A549 (cell line): ENCODE measurements at regions not wholly inside any gene's neighbourhood (a gene's known extent, or its start where the extent isn't known, plus 50 kb on each side); places are given as distances from the start of the nearest gene placed in this dataset.

ENCODE experiments used
- ATAC-seq, 2 experiments: fragments of 200-7000 bp in 1 of 2; fragments of >200 bp in 1 of 2; cut with Nextera tagmentation in 1 of 2; cut with Tn5 transposase in 1 of 2; 3 replicates each; pipeline versions ENCODE4 v1.8.0 to v1.9.1; 2018 to 2020; ENCODE audit warnings: mild to moderate bottlenecking in 1 of 2, moderate library complexity in 1 of 2
- CTCF ChIA-PET: fragments of 300-600 bp; sonication (Branson Sonifier 250); formaldehyde crosslinking; extraction: SDS; loops from one replicate; lab custom pipeline; 2021; ENCODE audit warnings: antibody characterized with exemption, inconsistent platforms; lab: Yijun Ruan, JAX
- POLR2A ChIA-PET: fragments of 350-600 bp; formaldehyde crosslinking; extraction: SDS; loops from one replicate; lab custom pipeline; 2021; ENCODE audit warnings: antibody characterized with exemption, inconsistent platforms; lab: Yijun Ruan, JAX
- DNase-seq, 2 experiments: peaks; one replicate each; pipeline versions ENCODE4 v3.0.0 to v3.0.0-alpha.2; 2011 to 2016; ENCODE audit warnings: low read depth in 1 of 2, low spot score in 1 of 2
- FAIRE-seq: peaks from 2 replicates; lab custom pipeline; 2011; peaks lifted over from hg19 to GRCh38; lab: Jason Lieb, UNC
- H3K27ac ChIP-seq, 2 experiments: fragments of >200 bp; sonication (Bioruptor Twin); formaldehyde crosslinking; 3 replicates each; pipeline ENCODE4 v1.5.1; 2016 to 2017
- H3K4me1 ChIP-seq: fragments of >200 bp; sonication (Bioruptor Twin); formaldehyde crosslinking; 3 replicates; pipeline ENCODE4 v1.6.1; 2016
- H3K4me2 ChIP-seq: fragments of >200 bp; sonication (Bioruptor Twin); formaldehyde crosslinking; 3 replicates; pipeline ENCODE4 v1.6.1; 2016
- H3K4me3 ChIP-seq: fragments of >200 bp; sonication (Bioruptor Twin); formaldehyde crosslinking; 3 replicates; pipeline ENCODE4 v1.5.1; 2016
- H3K9me3 ChIP-seq: fragments of >200 bp; sonication (Bioruptor Twin); formaldehyde crosslinking; 3 replicates; pipeline ENCODE4 v1.6.1; 2016
- ATOH8 ChIP-seq: fragments of 250-450 bp; sonication (Bioruptor Pico); IDR thresholded peaks from 2 replicates; pipeline ENCODE4 v1.5.0; 2020; ENCODE audit warnings: low read depth, mild to moderate bottlenecking, moderate library complexity
- BHLHE40 ChIP-seq: IDR thresholded peaks from 2 replicates; pipeline ENCODE4 v1.6.1; 2012; ENCODE audit warnings: low read depth, low read length, inconsistent platforms
- CBX8 ChIP-seq: fragments of 200-600 bp; sonication (generic); IDR thresholded peaks from 2 replicates; pipeline ENCODE4 v1.6.1; 2016
- CEBPB ChIP-seq, 2 experiments: fragments of >200 bp in 1 of 2; sonication (Bioruptor Twin) in 1 of 2; formaldehyde crosslinking in 1 of 2; IDR thresholded peaks; 2 replicates each; pipeline ENCODE4 v1.6.1; 2012 to 2016
- E2F6 ChIP-seq: IDR thresholded peaks from 2 replicates; pipeline ENCODE4 v1.6.1; 2012; ENCODE audit warnings: low read depth, borderline replicate concordance
- EHF ChIP-seq: fragments of 250-450 bp; sonication (Bioruptor Pico); IDR thresholded peaks from 2 replicates; pipeline ENCODE4 v1.5.0; 2020; ENCODE audit warnings: mild to moderate bottlenecking
- ESRRA ChIP-seq: fragments of 150-350 bp; IDR thresholded peaks from 2 replicates; pipeline ENCODE4 v1.6.1; 2014; ENCODE audit warnings: mild to moderate bottlenecking, low read length, borderline replicate concordance
- FOSB ChIP-seq: fragments of 250-450 bp; sonication (Bioruptor Pico); IDR thresholded peaks from 2 replicates; pipeline ENCODE4 v1.5.0; 2020; ENCODE audit warnings: mild to moderate bottlenecking, moderate library complexity
- FOSL2 ChIP-seq, 2 experiments: fragments of 450-650 bp in 1 of 2; fragments of >200 bp in 1 of 2; sonication (Bioruptor Twin) in 1 of 2; formaldehyde crosslinking; IDR thresholded peaks; 2 replicates each; pipeline versions ENCODE4 v1.5.0 to v1.6.1; 2016 to 2020; ENCODE audit warnings: mild to moderate bottlenecking in 1 of 2, moderate library complexity in 1 of 2
- HDAC2 ChIP-seq: fragments of 200-600 bp; sonication (generic); IDR thresholded peaks from 2 replicates; pipeline ENCODE4 v1.6.1; 2016
- HOXB13 ChIP-seq: fragments of 250-450 bp; sonication (Bioruptor Pico); IDR thresholded peaks from 2 replicates; pipeline ENCODE4 v1.5.0; 2020; ENCODE audit warnings: low read depth, mild to moderate bottlenecking, moderate library complexity
- JUN ChIP-seq, 2 experiments: fragments of >200 bp; sonication (Bioruptor Twin); formaldehyde crosslinking; IDR thresholded peaks; 2 replicates in 1 of 2; 3 replicates in 1 of 2; pipeline ENCODE4 v1.6.1; 2016 to 2017
- JUNB ChIP-seq: fragments of >200 bp; sonication (Bioruptor Twin); formaldehyde crosslinking; IDR thresholded peaks from 2 replicates; pipeline ENCODE4 v1.6.1; 2016
- KDM5A ChIP-seq: fragments of 200-600 bp; sonication (generic); IDR thresholded peaks from 2 replicates; pipeline ENCODE4 v1.6.1; 2016; ENCODE audit warnings: antibody characterized with exemption, mild to moderate bottlenecking
- MAX ChIP-seq: IDR thresholded peaks from 2 replicates; pipeline ENCODE4 v1.6.1; 2012
- MYC ChIP-seq: IDR thresholded peaks from 2 replicates; pipeline ENCODE4 v1.6.1; 2012; ENCODE audit warnings: mild to moderate bottlenecking, inconsistent platforms, low read length, improper control_type of control experiment, borderline replicate concordance
- NFE2L2 ChIP-seq: fragments of 150-350 bp; conservative IDR thresholded peaks from 2 replicates; pipeline ENCODE4 v1.6.1; 2014; ENCODE audit warnings: low read length
- NR3C1 ChIP-seq: fragments of >200 bp; sonication (Bioruptor Twin); formaldehyde crosslinking; IDR thresholded peaks from 3 replicates; pipeline ENCODE4 v1.6.1; 2017
- PHF8 ChIP-seq: fragments of 200-600 bp; sonication (generic); IDR thresholded peaks from 2 replicates; pipeline ENCODE4 v1.6.1; 2016; ENCODE audit warnings: low read depth, mild to moderate bottlenecking, antibody characterized with exemption, moderate library complexity, borderline replicate concordance
- POLR2A ChIP-seq: IDR thresholded peaks from 2 replicates; pipeline ENCODE4 v1.6.1; 2012; ENCODE audit warnings: mild to moderate bottlenecking, low read length
- RARB ChIP-seq: fragments of 250-450 bp; sonication (Bioruptor Pico); IDR thresholded peaks from 2 replicates; pipeline ENCODE4 v1.8.0; 2021; ENCODE audit warnings: mild to moderate bottlenecking, moderate library complexity
- RNF2 ChIP-seq: fragments of 200-600 bp; sonication (generic); IDR thresholded peaks from 2 replicates; pipeline ENCODE4 v1.6.1; 2016; ENCODE audit warnings: low read depth, mild to moderate bottlenecking, antibody characterized with exemption, moderate library complexity, borderline replicate concordance
- TFCP2L1 ChIP-seq: fragments of 250-450 bp; sonication (Bioruptor Pico); IDR thresholded peaks from 2 replicates; pipeline ENCODE4 v1.5.0; 2021; ENCODE audit warnings: mild to moderate bottlenecking
- TP53 ChIP-seq: fragments of 250-450 bp; sonication (Bioruptor Pico); IDR thresholded peaks from 2 replicates; pipeline ENCODE4 v1.5.0; 2021; ENCODE audit warnings: mild to moderate bottlenecking, moderate library complexity
- ZSCAN20 ChIP-seq: fragments of 250-450 bp; sonication (Bioruptor Pico); IDR thresholded peaks from 2 replicates; pipeline ENCODE4 v1.8.0; 2022; ENCODE audit warnings: mild to moderate bottlenecking, moderate library complexity
- WGBS: methylation state at CpG from one replicate; pipeline ENCODE4 v1.1.6; 2017; ENCODE audit errors: missing lambda C conversion rate; 5-methylcytosine and 5-hydroxymethylcytosine counted together

- 7% methylated on average over 4 of the region's 8 CpGs for WGBS
- ChIA-PET CTCF (no interaction called here), POLR2A (no interaction called here)
- Histone ChIP-seq H3K4me2 (no peak overlapping the region), H3K27ac (no peak overlapping the region), H3K4me3 (no peak overlapping the region), H3K4me1 (no peaks in the 10 kb centered on the region), H3K9me3 (no peaks in the 10 kb centered on the region)
- ATAC-seq: no peak
- TF ChIP-seq MAX: no peak
- TF ChIP-seq FOSL2 (IDR thresholded peaks at IDR 0.05): no peak
- no peak for TF ChIP-seq FOSL2 (CRISPR knock-in tag; IDR thresholded peaks at IDR 0.05)
- no peak for DNase-seq
- no peak for FAIRE-seq
Observed at GRCh38 chr18:78762753-78763152, 216.9 kb upstream of the SALL3 start.

GRCh38 chr18:78764544-78764943 is 215.1 kb upstream of the SALL3 start:
- DNase-seq (no peak), ATAC-seq (no peak)
- H3K27ac ChIP-seq: no peak overlapping the region
- 10% methylated on average over 7 of the region's 10 CpGs for WGBS
- no peaks in the 10 kb centered on the region for H3K4me1 ChIP-seq
- H3K4me2 ChIP-seq: no peak overlapping the region
- no peak overlapping the region for H3K4me3 ChIP-seq
- POLR2A ChIA-PET: no interaction called here
- TF ChIP-seq NR3C1 (no peak), E2F6 (no peak), FOSL2 (IDR thresholded peaks at IDR 0.05) (no peak), FOSL2 (CRISPR knock-in tag; IDR thresholded peaks at IDR 0.05) (no peak), RARB (CRISPR knock-in tag) (no peak), EHF (CRISPR knock-in tag) (no peak), KDM5A (no peak), MYC (no peak), MAX (no peak), CEBPB (IDR thresholded peaks at IDR 0.05) (no peak)
- TF ChIP-seq, all 56 proteins: peak for 0
- FAIRE-seq: no peak
- CTCF ChIA-PET: no interaction called here
- H3K9me3 ChIP-seq: no peaks in the 10 kb centered on the region

- Histone ChIP-seq H3K4me3 (no peak overlapping the region), H3K4me1 (no peaks in the 10 kb centered on the region), H3K27ac (no peak overlapping the region), H3K4me2 (no peak overlapping the region), H3K9me3 (no peaks in the 10 kb centered on the region)
- ChIA-PET POLR2A (no interaction called here), CTCF (no interaction called here)
- TF ChIP-seq HOXB13 (CRISPR knock-in tag) (no peak), POLR2A (no peak), RNF2 (no peak), FOSB (CRISPR knock-in tag) (no peak)
- ATAC-seq: no peak
- 0% methylated on average over 1 of the region's 12 CpGs for WGBS
- no peak for FAIRE-seq
- no peak for DNase-seq
Observed at GRCh38 chr18:78765142-78765541, 214.5 kb upstream of the SALL3 start.

- no peak for FAIRE-seq
- 22% methylated on average over 12 of the region's 23 CpGs for WGBS
- ChIA-PET CTCF (no interaction called here), POLR2A (no interaction called here)
- no peak for ATAC-seq
- Histone ChIP-seq H3K4me2 (no peak overlapping the region), H3K27ac (no peak overlapping the region), H3K4me1 (no peaks in the 10 kb centered on the region), H3K4me3 (no peak overlapping the region), H3K9me3 (no peaks in the 10 kb centered on the region)
- DNase-seq: no peak
- TF ChIP-seq JUNB (no peak), ATOH8 (CRISPR knock-in tag) (no peak), HOXB13 (CRISPR knock-in tag) (no peak), ESRRA (no peak), BHLHE40 (no peak), HDAC2 (no peak), TFCP2L1 (CRISPR knock-in tag) (no peak), TP53 (CRISPR knock-in tag) (no peak), CBX8 (no peak), JUN (IDR thresholded peaks at IDR 0.05) (no peak), PHF8 (no peak), ZSCAN20 (CRISPR knock-in tag) (no peak), MAX (no peak), NFE2L2 (no peak)
Observed at GRCh38 chr18:78765637-78766281, 213.9 kb upstream of the SALL3 start.
